HepG2 (cell line): ENCODE measurements at regions not wholly inside any gene's neighbourhood (a gene's known extent, or its start where the extent isn't known, plus 50 kb on each side); places are given as distances from the start of the nearest gene placed in this dataset.

ENCODE experiments used
- ATAC-seq: fragments of 200-7000 bp; cut with Tn5 transposase; 3 replicates; pipeline ENCODE4 v1.9.1; 2020; ENCODE audit warnings: mild to moderate bottlenecking, moderate library complexity
- BruUV-seq: library from RNA; stranded (reverse); fragments of 400-500 nt; replicated peaks from 2 replicates; lab custom pipeline; 2021; lab: Mats Ljungman, UMichigan
- CTCF ChIA-PET: fragments of 300-600 bp; formaldehyde crosslinking; extraction: SDS; loops from one replicate; lab custom pipeline; 2021; ENCODE audit warnings: low total read pairs, inconsistent platforms, low intra/inter-chr PET ratio; lab: Yijun Ruan, JAX
- POLR2A ChIA-PET: fragments of 350-600 bp; sonication (Branson Sonifier 250); formaldehyde crosslinking; loops from one replicate; lab custom pipeline; 2020; ENCODE audit warnings: antibody characterized with exemption, inconsistent platforms; lab: Yijun Ruan, JAX
- DNase-seq: peaks from one replicate; pipeline ENCODE4 v3.0.0-alpha.2; 2015; ENCODE audit warnings: low spot score
- FAIRE-seq: peaks from 3 replicates; lab custom pipeline; 2011; peaks lifted over from hg19 to GRCh38; lab: Jason Lieb, UNC
- H2AFZ ChIP-seq: one replicate; pipeline ENCODE4 v1.6.1; 2011; ENCODE audit warnings: low read length, inconsistent platforms
- H3K27ac ChIP-seq: fragments of 300-600 bp; 3 replicates; pipeline ENCODE4 v1.8.0; 2011; ENCODE audit warnings: mixed run types, mild to moderate bottlenecking, mixed read lengths, low read length, inconsistent platforms; ENCODE audit not compliant: insufficient read depth; ENCODE audit errors: extremely low read length
- H3K27me3 ChIP-seq, 2 experiments: fragments of 200-600 bp in 1 of 2; 2 replicates in 1 of 2; 3 replicates in 1 of 2; pipeline versions ENCODE4 v1.6.0 to v1.8.0; 2011; ENCODE audit warnings: low read length in 2 of 2, mild to moderate bottlenecking in 2 of 2, moderate library complexity in 2 of 2, inconsistent platforms in 1 of 2; ENCODE audit not compliant: insufficient read depth in 2 of 2, control insufficient read depth in 1 of 2
- H3K36me3 ChIP-seq, 2 experiments: fragments of 200-600 bp in 1 of 2; replicated peaks in 1 of 2; 2 replicates in 1 of 2; 3 replicates in 1 of 2; pipeline versions ENCODE4 v1.5.1 to v1.8.0; 2011; ENCODE audit warnings: low read length in 2 of 2, inconsistent platforms in 1 of 2; ENCODE audit not compliant: insufficient read depth in 2 of 2, control insufficient read depth in 1 of 2
- H3K4me1 ChIP-seq: 2 replicates; pipeline ENCODE4 v1.5.1; 2012; ENCODE audit warnings: low read length, inconsistent platforms; ENCODE audit not compliant: insufficient read depth
- H3K4me2 ChIP-seq: 2 replicates; pipeline ENCODE4 v1.6.0; 2011; ENCODE audit warnings: low read depth, low read length, inconsistent platforms
- H3K4me3 ChIP-seq, 3 experiments: fragments of 200-600 bp in 1 of 3; sonication (generic), shearing (Covaris generic) in 1 of 3; replicated peaks in 1 of 3; 2 replicates each; pipeline ENCODE4 v1.5.1; 2011 to 2016; ENCODE audit warnings: low read length in 3 of 3, inconsistent platforms in 2 of 3, low read depth in 2 of 3, mild to moderate bottlenecking in 2 of 3, control low read depth in 1 of 3, mixed read lengths in 1 of 3; ENCODE audit not compliant: insufficient read depth in 1 of 3
- H3K79me2 ChIP-seq: one replicate; pipeline ENCODE4 v1.6.1; 2011; ENCODE audit warnings: low read length, inconsistent platforms; ENCODE audit not compliant: insufficient read depth
- H3K9ac ChIP-seq: 2 replicates; pipeline ENCODE4 v1.6.0; 2011; ENCODE audit warnings: mild to moderate bottlenecking, low read depth, low read length, inconsistent platforms; ENCODE audit not compliant: insufficient read depth
- H3K9me3 ChIP-seq: 2 replicates; pipeline ENCODE4 v1.5.1; 2012; ENCODE audit warnings: mild to moderate bottlenecking, low read length
- H4K20me1 ChIP-seq: 2 replicates; pipeline ENCODE4 v1.6.0; 2011; ENCODE audit warnings: inconsistent platforms, mild to moderate bottlenecking, low read length, moderate library complexity; ENCODE audit not compliant: insufficient read depth
- ATF5 ChIP-seq: sonication (generic); formaldehyde crosslinking; IDR thresholded peaks from 2 replicates; pipeline ENCODE4 v1.4.0; 2020; ENCODE audit warnings: mild to moderate bottlenecking, low read depth, missing genetic modification reagents
- ETV6 ChIP-seq: sonication (generic); formaldehyde crosslinking; conservative IDR thresholded peaks from 2 replicates; pipeline ENCODE4 v1.4.0; 2020; ENCODE audit warnings: missing genetic modification reagents
- HOXD1 ChIP-seq: sonication (generic); formaldehyde crosslinking; IDR thresholded peaks from 2 replicates; pipeline ENCODE4 v1.5.0; 2020; ENCODE audit warnings: missing genetic modification reagents
- PCBP1 ChIP-seq: fragments of 200-400 bp; formaldehyde crosslinking; IDR thresholded peaks from 2 replicates; pipeline ENCODE4 v1.6.1; 2017; ENCODE audit warnings: mild to moderate bottlenecking, low read depth, low read length, borderline replicate concordance
- ZNF281 ChIP-seq: sonication (generic); formaldehyde crosslinking; IDR thresholded peaks from 2 replicates; pipeline ENCODE4 v1.4.0; 2020; ENCODE audit warnings: missing genetic modification reagents, borderline replicate concordance
- ZNF780A ChIP-seq: sonication (generic); formaldehyde crosslinking; IDR thresholded peaks from 2 replicates; pipeline ENCODE4 v1.8.0; 2022; ENCODE audit warnings: mild to moderate bottlenecking, missing genetic modification reagents, moderate library complexity
- WGBS: methylation state at CpG from one replicate; pipeline ENCODE4 v1.1.6; 2017; ENCODE audit warnings: low lambda C conversion rate; 5-methylcytosine and 5-hydroxymethylcytosine counted together
- in situ Hi-C: cut with HindIII; loops from 2 replicates; pipeline ENCODE4 v1.10.0; 2017; ENCODE audit warnings: low pct_unique_long_range_greater_than_20kb; ENCODE audit not compliant: extremely low pct_ligation_motif_present
- intact Hi-C: fragments of 100-400 bp; cut with micrococcal nuclease; formaldehyde crosslinking; loops from one replicate; pipeline ENCODE4 v1.10.0; 2022; ENCODE audit not compliant: unreplicated experiment

GRCh38 chr13:108044954-108045353 lies 170.4 kb downstream of the LIG4 start:
- ATAC-seq (no peak), DNase-seq (no peak), FAIRE-seq (no peak)
- Histone ChIP-seq H3K9ac (no peak overlapping the region), H2AFZ (no peak overlapping the region), H3K9me3 (peaks cover 19% of the 10 kb centered on the region), H3K27ac (no peak overlapping the region), H3K27me3 (no peaks in the 10 kb centered on the region), H3K4me3 (no peak overlapping the region), H3K4me2 (no peak overlapping the region), H3K4me1 (no peaks in the 10 kb centered on the region; the same call in 1 of the 2 replicates), H3K79me2 (no peaks in the 10 kb centered on the region), H3K36me3 (no peaks in the 10 kb centered on the region), H4K20me1 (no peaks in the 10 kb centered on the region)
- CTCF ChIA-PET: no interaction called here
- TF ChIP-seq ZNF780A: no peak
- no peak for TF ChIP-seq PCBP1
- TF ChIP-seq ETV6 (CRISPR knock-in tag): no peak
- TF ChIP-seq HOXD1 (CRISPR knock-in tag): no peak
- no peak for TF ChIP-seq ATF5 (CRISPR knock-in tag)
- TF ChIP-seq ZNF281: no peak
- intact Hi-C loops (no loop called here), in situ Hi-C loops (no loop called here)
- POLR2A ChIA-PET: no interaction called here
- BruUV-seq: no TSS peak
- no CpG with 5 or more reads among the region's 1 CpG for WGBS
